Tibial nerve (tissue), 4 donors: ENCODE measurements at regions not wholly inside any gene's neighbourhood (a gene's known extent, or its start where the extent isn't known, plus 50 kb on each side); places are given as distances from the start of the nearest gene placed in this dataset.

Source experiments
- CTCF ChIP-seq, 5 experiments: fragments of 200-600 bp in 3 of 5; fragments of 450-650 bp in 2 of 5; sonication (generic) in 3 of 5; IDR thresholded peaks; one replicate each; pipeline ENCODE4 v1.5.1; 2016 to 2019; ENCODE audit warnings: antibody characterized with exemption in 5 of 5, mild to moderate bottlenecking in 3 of 5, moderate library complexity in 2 of 5
- EP300 ChIP-seq, 2 donors: sonication (generic); formaldehyde crosslinking; IDR thresholded peaks; one replicate each; pipeline ENCODE4 v1.6.1; 2017; ENCODE audit warnings: antibody characterized with exemption in 2 of 2, mild to moderate bottlenecking in 1 of 2
- POLR2A ChIP-seq, 2 donors: fragments of 450-650 bp; IDR thresholded peaks; one replicate each; pipeline ENCODE4 v1.6.1; 2017; ENCODE audit warnings: antibody characterized with exemption in 2 of 2, mild to moderate bottlenecking in 2 of 2, moderate library complexity in 2 of 2

- TF ChIP-seq CTCF (IDR thresholded peaks at IDR 0.05), result no peak
- TF ChIP-seq EP300 (IDR thresholded peaks at IDR 0.05), result no peak
- TF ChIP-seq POLR2A (IDR thresholded peaks at IDR 0.05), result no peak
These were observed 957.8 kb downstream of the C4orf33 start for GRCh38 chr4:130053723-130054122.
